Endothelial cell of umbilical vein (primary cell): ENCODE measurements at regions not wholly inside any gene's neighbourhood (a gene's known extent, or its start where the extent isn't known, plus 50 kb on each side); places are given as distances from the start of the nearest gene placed in this dataset.

Experiments used
- BruUV-seq: library from RNA; stranded (reverse); fragments of 400-500 nt; replicated peaks from 2 replicates; lab custom pipeline; 2021; lab: Mats Ljungman, UMichigan
- CTCF ChIA-PET: fragments of 300-600, 350-600 bp; sonication (Branson Sonifier 250); formaldehyde crosslinking; loops from one replicate; lab custom pipeline; 2021; ENCODE audit warnings: antibody characterized with exemption, inconsistent platforms; lab: Charles Lee
- POLR2A ChIA-PET: fragments of 300-600, 350-600 bp; sonication (Branson Sonifier 250); formaldehyde crosslinking; loops from one replicate; lab custom pipeline; 2021; ENCODE audit warnings: antibody characterized with exemption, inconsistent platforms; lab: Charles Lee
- DNase-seq: peaks from one replicate; pipeline ENCODE4 v3.0.0-alpha.2; 2011; ENCODE audit warnings: low read depth, low spot score
- FAIRE-seq: peaks from 2 replicates; lab custom pipeline; 2011; peaks lifted over from hg19 to GRCh38; lab: Jason Lieb, UNC
- H2AFZ ChIP-seq: 2 replicates; pipeline ENCODE4 v1.6.0; 2012; ENCODE audit warnings: low read depth, low read length, control low read depth, inconsistent platforms
- H3K27ac ChIP-seq: 2 replicates; pipeline ENCODE4 v1.5.1; 2011; ENCODE audit warnings: low read depth, mild to moderate bottlenecking, control low read depth, low read length, moderate library complexity; ENCODE audit not compliant: insufficient read depth
- H3K27me3 ChIP-seq, 2 experiments: 2 replicates each; pipeline versions ENCODE4 v1.6.0 to v1.6.1; 2011; ENCODE audit warnings: low read length in 2 of 2, mixed read lengths in 1 of 2; ENCODE audit not compliant: control insufficient read depth in 2 of 2, insufficient read depth in 2 of 2
- H3K36me3 ChIP-seq, 2 experiments: 2 replicates in 1 of 2; 3 replicates in 1 of 2; pipeline ENCODE4 v1.5.1; 2011; ENCODE audit warnings: low read length in 2 of 2, mild to moderate bottlenecking in 1 of 2, moderate library complexity in 1 of 2; ENCODE audit not compliant: control insufficient read depth in 2 of 2, insufficient read depth in 2 of 2; ENCODE audit errors: extremely low read depth in 1 of 2
- H3K4me1 ChIP-seq: 3 replicates; pipeline ENCODE4 v1.5.1; 2011; ENCODE audit warnings: mild to moderate bottlenecking, low read length; ENCODE audit not compliant: control insufficient read depth, insufficient read depth; ENCODE audit errors: extremely low read depth
- H3K4me2 ChIP-seq: 2 replicates; pipeline ENCODE4 v1.6.1; 2011; ENCODE audit warnings: low read length, control low read depth, mixed read lengths; ENCODE audit not compliant: insufficient read depth
- H3K4me3 ChIP-seq, 3 experiments: fragments of 200-600 bp in 1 of 3; sonication (generic), shearing (Covaris generic) in 1 of 3; replicated peaks in 1 of 3; 2 replicates each; pipeline ENCODE4 v1.5.1; 2011 to 2016; ENCODE audit warnings: control low read depth in 3 of 3, low read length in 3 of 3, mild to moderate bottlenecking in 2 of 3, inconsistent platforms in 1 of 3, low read depth in 1 of 3, moderate library complexity in 1 of 3; ENCODE audit not compliant: insufficient read depth in 1 of 3
- H3K79me2 ChIP-seq: 2 replicates; pipeline ENCODE4 v1.6.0; 2012; ENCODE audit warnings: low read length, inconsistent platforms; ENCODE audit not compliant: control insufficient read depth, insufficient read depth
- H3K9ac ChIP-seq: replicated peaks from 2 replicates; pipeline ENCODE3; 2011; ENCODE audit warnings: low read length, control low read depth; ENCODE audit not compliant: insufficient read depth; ENCODE audit errors: extremely low read depth
- H3K9me1 ChIP-seq: replicated peaks from 3 replicates; pipeline ENCODE4 v1.6.0; 2011; ENCODE audit warnings: mild to moderate bottlenecking, low read length; ENCODE audit not compliant: control insufficient read depth, insufficient read depth; ENCODE audit errors: extremely low read depth
- H3K9me3 ChIP-seq: replicated peaks from 2 replicates; pipeline ENCODE4 v1.5.1; 2012; ENCODE audit warnings: low read length, inconsistent platforms; ENCODE audit not compliant: control insufficient read depth, insufficient read depth
- H4K20me1 ChIP-seq: replicated peaks from 2 replicates; pipeline ENCODE3; 2011; ENCODE audit warnings: mild to moderate bottlenecking, low read length; ENCODE audit not compliant: control insufficient read depth, insufficient read depth; ENCODE audit errors: extremely low read depth
- EZH2 ChIP-seq: IDR thresholded peaks from 2 replicates; pipeline ENCODE4 v1.6.1; 2012; ENCODE audit warnings: borderline replicate concordance, low read depth, mild to moderate bottlenecking, moderate library complexity, low read length, inconsistent platforms; ENCODE audit not compliant: severe bottlenecking
- FOS ChIP-seq: IDR thresholded peaks from 2 replicates; pipeline ENCODE4 v1.6.1; 2011; ENCODE audit warnings: mild to moderate bottlenecking, low read length, moderate library complexity, borderline replicate concordance; ENCODE audit not compliant: insufficient read depth
- GATA2 ChIP-seq: IDR thresholded peaks from 2 replicates; pipeline ENCODE4 v1.7.0; 2011; ENCODE audit warnings: low read depth, mild to moderate bottlenecking, moderate library complexity, mixed read lengths, low read length; ENCODE audit not compliant: insufficient read length, insufficient read depth
- JUN ChIP-seq: IDR thresholded peaks from 2 replicates; pipeline ENCODE4 v1.6.1; 2011; ENCODE audit warnings: borderline replicate concordance, low read depth; ENCODE audit not compliant: insufficient read length, insufficient read depth
- MYC ChIP-seq: IDR thresholded peaks from one replicate; pipeline ENCODE4 v1.6.1; 2011; ENCODE audit warnings: mild to moderate bottlenecking, low read depth, low read length
- POLR2A ChIP-seq: IDR thresholded peaks from 2 replicates; pipeline ENCODE4 v1.6.1; 2012; ENCODE audit warnings: low read depth, mild to moderate bottlenecking, control low read depth, low read length
- POLR2AphosphoS5 ChIP-seq: IDR thresholded peaks from 2 replicates; pipeline ENCODE4 v1.6.1; 2012; ENCODE audit warnings: low read depth, mild to moderate bottlenecking, control low read depth, low read length, moderate library complexity; ENCODE audit not compliant: insufficient read depth
- dilution Hi-C: fragments of 300-500 bp; cut with MboI; formaldehyde crosslinking; loops from one replicate; pipeline ENCODE4 v1.15.0; 2019; ENCODE audit warnings: low sequenced_read_pairs; ENCODE audit not compliant: extremely low pct_ligation_motif_present
- intact Hi-C: fragments of 100-400 bp; cut with micrococcal nuclease; formaldehyde crosslinking; loops from one replicate; pipeline ENCODE4 v1.10.0; 2022
- TF ChIP-seq, protein P1 (sequence below), 2 donors: IDR thresholded peaks; 1 replicate in 1 of 2; 2 replicates in 1 of 2; pipeline ENCODE4 v1.5.1; 2011; ENCODE audit warnings: low read length in 2 of 2, mild to moderate bottlenecking in 2 of 2, moderate library complexity in 2 of 2, control low read depth in 1 of 2, inconsistent platforms in 1 of 2, low read depth in 1 of 2; ENCODE audit not compliant: insufficient read depth in 1 of 2; ENCODE audit errors: extremely low read depth in 1 of 2
- TF ChIP-seq, protein P2 (sequence below): IDR thresholded peaks from 2 replicates; pipeline ENCODE4 v1.6.1; 2011; ENCODE audit not compliant: insufficient read depth, insufficient read length

DNA sequence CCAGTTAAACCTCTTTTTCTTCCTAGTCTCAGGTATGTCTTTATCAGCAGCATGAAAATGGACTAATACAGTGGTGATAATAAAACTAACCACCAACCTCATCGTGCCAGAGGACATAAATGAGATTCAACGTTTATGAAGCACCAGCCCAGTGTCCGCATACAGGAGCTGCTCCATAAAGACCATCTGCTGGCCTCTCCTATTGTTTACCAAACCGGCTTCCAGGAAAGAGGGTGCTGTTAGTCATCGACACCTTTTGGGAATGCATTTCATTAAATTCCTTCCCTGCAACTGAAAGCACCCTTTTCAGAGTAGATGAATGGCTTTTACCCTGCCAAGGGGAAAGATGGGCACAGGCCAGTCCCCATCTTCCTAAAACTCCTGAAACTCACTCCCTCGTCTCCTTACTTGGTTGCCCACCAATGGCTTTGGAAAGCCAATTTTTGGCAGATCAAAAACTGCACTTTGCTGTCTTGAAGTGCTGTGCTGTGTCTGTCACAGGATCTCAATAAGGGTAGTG, 122.1 kb downstream of the AQP9 start:
- Histone ChIP-seq H3K9ac (no peak overlapping the region), H3K79me2 (no peaks in the 10 kb centered on the region), H3K9me1 (no peaks in the 10 kb centered on the region), H3K4me1 (no peaks in the 10 kb centered on the region), H3K27ac (no peak overlapping the region), H3K4me3 (no peak overlapping the region), H3K9me3 (no peaks in the 10 kb centered on the region), H3K4me2 (no peak overlapping the region), H4K20me1 (no peaks in the 10 kb centered on the region), H2AFZ (no peak overlapping the region), H3K27me3 (peaks cover 29 to 31% of the 10 kb centered on the region in 2 experiments), H3K36me3 (no peaks in the 10 kb centered on the region)
- no peak for FAIRE-seq
- intact Hi-C loops (no loop called here), dilution Hi-C loops (no loop called here)
- DNase-seq: no peak
- POLR2A ChIA-PET: no interaction called here
- CTCF ChIA-PET: no interaction called here
- no peak for TF ChIP-seq POLR2A
- TF ChIP-seq POLR2AphosphoS5: no peak
- TF ChIP-seq EZH2: no peak
- no peak for TF ChIP-seq JUN
- TF ChIP-seq, protein P1, sequence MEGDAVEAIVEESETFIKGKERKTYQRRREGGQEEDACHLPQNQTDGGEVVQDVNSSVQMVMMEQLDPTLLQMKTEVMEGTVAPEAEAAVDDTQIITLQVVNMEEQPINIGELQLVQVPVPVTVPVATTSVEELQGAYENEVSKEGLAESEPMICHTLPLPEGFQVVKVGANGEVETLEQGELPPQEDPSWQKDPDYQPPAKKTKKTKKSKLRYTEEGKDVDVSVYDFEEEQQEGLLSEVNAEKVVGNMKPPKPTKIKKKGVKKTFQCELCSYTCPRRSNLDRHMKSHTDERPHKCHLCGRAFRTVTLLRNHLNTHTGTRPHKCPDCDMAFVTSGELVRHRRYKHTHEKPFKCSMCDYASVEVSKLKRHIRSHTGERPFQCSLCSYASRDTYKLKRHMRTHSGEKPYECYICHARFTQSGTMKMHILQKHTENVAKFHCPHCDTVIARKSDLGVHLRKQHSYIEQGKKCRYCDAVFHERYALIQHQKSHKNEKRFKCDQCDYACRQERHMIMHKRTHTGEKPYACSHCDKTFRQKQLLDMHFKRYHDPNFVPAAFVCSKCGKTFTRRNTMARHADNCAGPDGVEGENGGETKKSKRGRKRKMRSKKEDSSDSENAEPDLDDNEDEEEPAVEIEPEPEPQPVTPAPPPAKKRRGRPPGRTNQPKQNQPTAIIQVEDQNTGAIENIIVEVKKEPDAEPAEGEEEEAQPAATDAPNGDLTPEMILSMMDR (IDR thresholded peaks at IDR 0.05; ENCODE audit: extremely low read depth in 1 of 2, insufficient read depth in 1 of 2, low read depth in 1 of 2, low read length in 2 of 2): no peak
- TF ChIP-seq GATA2: no peak
- no peak for TF ChIP-seq FOS
- TF ChIP-seq, protein P2, sequence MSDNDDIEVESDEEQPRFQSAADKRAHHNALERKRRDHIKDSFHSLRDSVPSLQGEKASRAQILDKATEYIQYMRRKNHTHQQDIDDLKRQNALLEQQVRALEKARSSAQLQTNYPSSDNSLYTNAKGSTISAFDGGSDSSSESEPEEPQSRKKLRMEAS: no peak
- TF ChIP-seq MYC: no peak
- BruUV-seq: no TSS peak
